Stimulated activated CD4-positive, alpha-beta T cell treated with anti-CD3 and anti-CD28 coated beads, Interleukin-12 subunit alpha, Interleukin-12 subunit beta, amount 100 ng/mL, for 24 hours (primary cell): ENCODE measurements at regions not wholly inside any gene's neighbourhood (a gene's known extent, or its start where the extent isn't known, plus 50 kb on each side); places are given as distances from the start of the nearest gene placed in this dataset.
"Not testable (repeated sequence)": the region's sequence is repeated elsewhere in the genome, so short reads cannot be mapped to it uniquely, and the experiment has no call there.

Experiments used
- DNase-seq, 2 experiments: peaks; one replicate each; pipeline ENCODE4 v3.0.0-alpha.2; 2020; ENCODE audit warnings: low read depth in 2 of 2

DNA sequence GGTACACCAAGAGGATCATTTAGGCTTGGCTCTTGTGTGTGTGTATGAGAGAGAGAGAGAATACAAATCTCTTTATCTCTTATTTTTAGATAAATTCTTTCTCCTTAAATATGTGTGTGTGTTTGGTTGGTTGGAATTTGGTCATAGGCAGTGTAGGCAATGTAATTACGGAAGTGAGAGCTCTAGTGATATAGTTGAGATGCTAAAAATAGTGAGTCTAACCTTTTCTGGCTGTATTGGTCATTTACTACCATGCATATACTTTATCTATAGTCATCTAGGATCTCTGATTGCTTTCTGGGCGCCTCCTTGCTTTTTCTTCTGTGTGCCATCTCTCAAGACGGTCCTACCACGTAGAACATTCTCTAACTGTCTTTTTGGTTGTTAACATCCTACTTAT lies 250.2 kb downstream of the NUF2 start:
- no peak for DNase-seq

DNA sequence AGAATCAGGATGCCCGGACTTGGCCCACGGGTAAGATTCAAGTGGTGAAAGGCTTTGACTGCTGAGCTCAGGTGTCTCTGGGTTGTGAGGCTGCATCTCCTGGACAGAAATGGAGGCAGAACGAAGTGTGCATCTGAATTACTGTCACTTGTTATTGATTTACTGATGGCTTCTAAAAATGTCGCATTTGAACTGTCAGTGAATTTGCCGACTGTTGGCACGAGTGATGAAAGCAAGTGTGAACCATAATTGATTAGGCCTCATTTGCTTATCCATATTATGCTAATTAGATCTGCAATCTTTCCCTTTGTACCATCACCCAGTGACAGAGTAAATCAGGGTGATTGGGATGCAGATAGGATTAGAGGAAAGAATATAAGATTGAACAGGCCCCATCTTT lies 252.4 kb downstream of the NUF2 start:
- DNase-seq: no peak

DNA sequence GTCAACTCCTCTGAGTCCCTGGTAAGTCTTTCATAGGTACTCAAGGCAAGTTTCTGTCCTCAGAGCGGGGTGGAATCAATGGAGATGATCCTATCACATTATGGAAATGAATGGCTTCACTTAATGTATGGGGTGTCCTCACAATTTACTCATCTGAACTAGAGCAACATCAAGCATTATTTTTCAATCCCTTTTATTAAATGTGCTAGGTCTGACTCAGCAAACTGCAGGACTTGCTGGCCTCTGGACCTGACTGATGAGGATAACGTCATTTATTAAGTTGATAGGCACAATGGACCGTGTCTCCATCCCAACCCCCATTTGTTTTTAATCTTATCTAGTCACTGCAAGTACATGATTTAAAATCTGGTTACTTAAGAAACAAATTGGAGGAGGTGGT lies 259.2 kb downstream of the NUF2 start:
- no peak for DNase-seq

DNA sequence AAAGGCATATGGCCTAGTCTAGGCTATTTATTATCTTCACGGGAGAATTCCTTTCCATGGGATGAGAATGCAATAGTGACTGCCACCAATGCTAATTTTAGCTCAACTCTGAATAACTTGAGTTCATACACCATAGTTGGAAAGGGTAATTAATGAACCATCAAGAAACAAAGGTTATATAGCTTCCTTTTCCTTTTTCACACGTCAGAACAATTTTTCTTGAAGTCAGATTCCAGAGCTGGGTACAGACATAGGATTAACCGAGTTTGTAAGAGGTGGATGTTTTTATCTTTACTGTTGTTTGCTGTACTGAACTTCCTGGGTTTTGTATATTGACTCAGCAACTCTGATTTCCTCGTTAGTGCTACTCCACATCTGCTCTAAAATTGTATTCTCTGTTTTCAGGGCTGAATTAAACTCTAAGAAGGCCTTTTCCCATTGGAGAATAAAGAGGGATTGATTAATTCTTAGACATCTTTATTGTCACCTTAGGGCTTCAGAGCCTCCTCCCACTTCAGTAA lies 262.0 kb downstream of the NUF2 start:
- DNase-seq: no peak

DNA sequence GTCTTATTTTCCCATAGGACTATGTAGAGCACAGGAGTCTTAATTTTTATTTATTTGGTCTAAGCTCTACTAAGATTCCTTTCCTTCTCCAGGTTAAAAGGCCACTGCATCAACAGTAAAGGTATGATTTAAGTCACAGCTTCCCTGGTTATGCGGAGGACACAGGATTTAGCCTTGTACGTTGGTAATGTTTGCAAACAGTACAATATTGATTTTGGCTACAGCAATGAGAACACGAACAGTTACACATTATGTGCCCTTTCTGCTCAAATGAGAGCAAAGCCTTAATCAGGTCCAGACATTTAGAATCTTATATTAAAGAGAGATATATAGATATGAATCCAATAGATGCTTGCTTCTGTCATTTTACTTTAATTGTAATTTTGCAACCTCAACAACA lies 264.0 kb downstream of the NUF2 start:
- no peak for DNase-seq

DNA sequence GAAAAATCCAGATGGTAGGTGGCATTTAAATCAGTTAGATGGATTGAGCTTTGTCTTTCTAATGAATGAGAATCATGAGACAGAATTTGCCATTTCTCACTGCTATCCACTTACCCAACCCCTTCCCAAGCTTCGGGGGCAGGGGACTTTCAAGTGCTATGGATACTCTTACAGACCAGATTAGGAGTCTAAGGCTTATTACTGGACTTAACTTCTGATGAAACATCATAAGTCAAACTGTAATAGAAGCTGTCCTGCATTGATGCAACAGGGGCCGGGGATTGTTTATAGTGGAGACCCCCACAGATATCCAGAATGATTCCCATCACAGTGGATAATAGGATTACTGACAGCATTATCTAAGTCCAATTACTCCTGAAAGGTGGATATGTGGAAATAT lies 267.0 kb downstream of the NUF2 start:
- no peak for DNase-seq

DNA sequence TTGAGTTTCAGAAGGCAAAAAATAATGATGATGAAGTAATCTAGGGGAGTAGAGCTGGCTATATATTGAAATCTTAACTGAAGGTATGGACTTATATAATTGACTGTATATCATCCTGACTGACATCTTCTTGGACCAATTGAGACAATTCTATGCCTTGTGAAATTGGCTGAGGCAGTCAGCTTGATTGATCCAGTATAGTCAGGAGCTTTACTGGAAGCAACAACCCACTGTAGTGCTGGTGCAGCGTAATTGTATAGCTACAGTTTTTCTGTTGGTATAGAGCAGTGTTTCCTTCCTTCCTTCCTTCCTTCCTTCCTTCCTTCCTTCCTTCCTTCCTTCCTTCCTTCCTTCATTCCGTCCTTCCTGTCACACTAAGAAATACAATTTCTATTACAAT lies 268.0 kb downstream of the NUF2 start:
- no peak for DNase-seq

DNA sequence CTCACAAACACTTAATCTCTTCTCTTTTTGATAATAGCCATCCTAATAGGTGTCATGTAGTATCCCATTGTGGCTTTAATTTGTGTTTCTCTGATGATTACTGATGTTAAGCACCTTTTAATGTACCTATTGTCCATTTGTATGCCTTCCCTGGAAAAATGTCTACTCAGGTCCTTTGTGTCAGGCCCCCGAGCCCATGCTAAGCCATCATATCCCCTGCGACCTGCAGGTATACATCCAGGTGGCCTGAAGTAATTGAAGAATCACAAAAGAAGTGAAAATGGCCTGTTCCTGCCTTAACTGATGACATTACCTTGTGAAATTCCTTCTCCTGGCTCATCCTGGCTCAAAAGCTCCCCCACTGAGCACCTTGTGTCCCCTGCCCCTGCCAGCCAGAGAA lies 269.4 kb downstream of the NUF2 start:
- not testable (repeated sequence) for DNase-seq

DNA sequence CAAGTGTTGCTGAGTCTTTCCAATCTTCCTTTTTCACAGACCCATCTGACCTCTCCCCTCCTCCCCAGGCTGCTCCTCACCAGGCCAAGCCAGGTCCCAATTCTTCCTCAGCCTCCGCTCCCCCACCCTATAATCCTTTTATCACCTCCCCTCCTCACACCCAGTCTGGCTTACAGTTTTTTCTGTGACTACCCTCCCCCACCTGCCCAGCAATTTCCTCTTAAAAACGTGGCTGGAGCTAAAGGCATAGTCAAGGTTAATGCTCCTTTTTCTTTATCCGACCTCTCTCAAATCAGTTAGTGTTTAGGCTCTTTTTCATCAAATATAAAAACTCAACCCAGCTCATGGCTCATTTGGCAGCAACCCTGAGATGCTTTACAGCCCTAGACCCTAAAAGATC lies 270.9 kb downstream of the NUF2 start:
- not testable (repeated sequence) for DNase-seq

DNA sequence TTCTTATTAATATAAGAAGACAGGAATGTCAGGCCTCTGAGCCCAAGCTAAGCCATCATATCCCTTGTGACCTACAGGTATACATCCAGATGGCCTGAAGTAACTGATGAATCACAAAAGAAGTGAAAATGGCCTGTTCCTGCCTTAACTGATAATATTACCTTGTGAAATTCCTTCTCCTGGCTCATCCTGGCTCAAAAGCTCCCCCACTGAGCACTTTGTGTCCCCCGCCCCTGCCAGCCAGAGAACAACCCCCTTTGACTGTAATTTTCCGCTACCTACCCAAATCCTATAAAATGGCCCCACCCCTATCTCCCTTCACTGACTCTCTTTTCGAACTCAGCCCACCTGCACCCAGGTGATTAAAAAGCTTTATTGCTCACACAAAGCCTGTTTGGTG lies 274.4 kb downstream of the NUF2 start:
- DNase-seq: not testable (repeated sequence)

DNA sequence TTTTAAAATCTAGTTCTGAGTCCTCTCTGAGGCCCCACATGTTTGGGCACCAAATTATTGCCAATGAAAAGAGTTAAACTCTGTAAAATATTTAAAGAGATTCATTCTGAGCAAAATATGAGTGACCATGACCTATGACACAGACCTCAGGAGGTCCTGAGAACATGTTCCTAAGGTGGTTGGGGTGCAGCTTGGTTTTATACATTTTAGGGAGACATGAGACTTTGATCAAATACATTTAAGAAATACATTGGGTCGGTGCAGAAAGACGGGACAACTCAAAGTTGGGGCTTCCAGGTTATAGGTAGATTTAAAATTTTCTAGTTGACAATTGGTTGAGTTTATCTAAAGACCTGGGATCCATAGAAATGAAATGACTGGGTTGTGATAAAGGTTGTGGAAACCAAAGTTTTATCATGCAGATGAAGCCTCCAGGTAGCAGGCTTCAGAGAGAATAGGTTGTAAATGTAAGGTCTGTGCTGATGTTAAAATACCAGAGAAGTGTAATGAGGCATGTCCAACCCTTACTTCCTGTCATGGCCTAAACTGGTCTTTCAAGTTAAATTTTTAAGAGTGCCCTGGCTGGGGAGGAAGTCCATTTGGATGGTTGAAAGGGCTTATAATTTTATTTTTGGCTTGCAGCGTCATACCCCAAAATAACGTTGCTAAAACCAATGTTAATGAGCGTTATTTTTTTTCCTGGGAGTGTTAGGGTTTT lies 274.9 kb downstream of the NUF2 start:
- no peak for DNase-seq

DNA sequence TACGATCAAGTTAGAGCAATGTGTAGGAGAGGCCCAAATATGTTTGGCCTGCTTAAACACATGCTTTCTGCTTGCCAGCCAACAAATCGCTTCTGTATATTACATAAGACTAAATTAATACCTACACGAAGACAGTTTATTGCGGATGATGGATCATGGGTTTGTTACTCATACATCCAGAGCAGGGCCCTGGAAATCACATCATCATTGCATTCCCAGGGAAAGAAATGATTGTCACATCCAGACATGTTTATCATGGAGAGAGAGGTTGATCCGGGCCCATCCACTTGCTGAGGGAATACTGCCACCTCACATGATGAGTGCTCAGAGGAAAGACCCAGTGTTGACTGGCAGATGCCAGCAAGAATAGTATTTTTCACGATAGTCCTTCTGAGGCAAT lies 282.6 kb downstream of the NUF2 start:
- no peak for DNase-seq

DNA sequence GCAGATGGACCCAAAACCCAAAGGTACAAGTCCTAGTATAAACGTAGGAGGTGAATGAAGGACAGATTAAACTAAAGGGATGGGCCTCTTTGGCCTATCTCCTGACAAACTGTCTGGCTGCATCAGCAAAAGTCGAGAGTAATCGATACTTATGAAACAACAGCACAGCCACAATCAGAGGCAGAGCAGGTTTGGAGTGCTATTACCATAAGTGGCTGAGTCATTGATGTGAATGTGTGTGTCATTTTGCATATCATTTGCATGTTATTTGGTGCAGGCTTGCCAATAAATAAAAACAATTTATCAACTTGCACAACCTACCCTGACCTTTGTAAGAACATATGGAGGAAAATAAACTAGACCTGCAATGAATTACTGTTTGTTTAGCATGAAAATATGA lies 283.1 kb downstream of the NUF2 start:
- no peak for DNase-seq

DNA sequence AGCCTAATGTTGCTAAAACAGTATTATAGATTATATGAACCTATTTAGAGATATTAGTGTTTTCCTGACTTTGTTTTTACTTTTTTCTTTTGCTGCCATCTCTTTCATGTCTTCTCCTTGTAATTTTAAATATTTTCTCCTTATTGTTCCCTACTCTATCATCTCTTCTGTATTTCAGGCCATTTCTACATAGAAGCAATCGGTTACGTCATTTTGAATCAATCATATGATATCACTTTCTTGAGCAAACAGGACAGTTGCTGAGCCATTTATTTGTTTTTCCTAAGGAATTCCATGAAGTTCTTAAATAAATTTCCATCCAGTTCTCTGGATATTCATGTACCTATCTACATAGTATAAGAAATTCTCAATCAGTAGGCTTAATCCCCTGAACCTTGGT lies 287.2 kb downstream of the NUF2 start:
- no peak for DNase-seq

DNA sequence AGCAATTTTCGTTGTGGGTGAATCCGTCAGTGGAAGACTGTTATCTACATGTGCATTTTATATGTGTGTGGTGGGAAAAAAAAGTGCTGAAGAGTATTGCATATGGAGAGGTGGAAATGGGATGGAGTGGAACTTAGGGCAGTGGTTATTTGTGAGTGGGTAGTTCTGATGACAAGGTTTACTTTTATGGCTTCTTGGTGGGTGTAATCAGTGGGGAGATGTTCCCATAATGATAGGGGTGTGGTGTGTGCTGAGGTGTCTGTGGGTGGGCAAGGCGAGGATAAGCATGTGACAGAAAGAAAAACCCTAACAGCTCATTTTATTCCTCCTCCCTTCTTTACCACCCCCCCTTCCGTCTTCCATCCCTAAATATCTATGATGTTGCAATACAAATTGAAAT lies 288.1 kb downstream of the NUF2 start:
- no peak for DNase-seq

DNA sequence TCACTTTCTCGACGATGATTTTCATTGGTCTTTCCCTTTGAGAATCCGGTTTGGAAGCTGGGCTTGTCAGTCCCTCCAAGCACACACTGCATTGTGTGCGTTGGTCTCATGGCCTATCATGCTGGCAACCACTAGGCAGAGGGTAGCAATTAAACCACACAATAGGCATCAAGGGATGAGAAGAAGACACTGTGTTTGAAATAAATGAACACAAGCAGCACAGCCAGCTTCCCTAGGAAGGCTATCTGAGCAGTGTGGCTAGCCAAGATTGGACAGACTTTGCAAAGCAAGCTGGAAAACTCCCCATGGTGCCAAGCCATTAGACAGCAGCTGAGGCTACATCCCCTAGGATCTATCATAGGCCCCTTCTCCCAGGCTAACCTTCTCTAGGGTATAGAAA lies 288.7 kb downstream of the NUF2 start:
- DNase-seq: no peak

DNA sequence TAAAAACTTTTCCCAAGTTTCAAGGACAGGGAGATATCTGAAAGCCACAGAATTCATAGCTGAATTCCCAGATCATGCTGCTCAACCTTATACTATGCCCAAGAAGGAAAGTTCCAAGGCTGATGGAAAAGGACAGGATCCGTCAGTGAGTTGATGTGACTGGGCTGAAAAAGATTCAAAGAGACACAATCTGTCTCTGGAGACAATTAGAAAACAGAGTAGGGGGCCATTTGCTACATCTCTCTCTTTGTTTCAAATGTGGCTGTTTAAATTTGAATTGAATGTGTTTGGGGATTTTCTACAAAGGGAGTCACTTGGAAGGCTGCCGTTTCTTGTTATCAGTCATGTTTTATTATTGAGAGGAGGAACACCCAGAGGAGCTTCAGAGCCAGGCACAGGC lies 292.6 kb downstream of the NUF2 start:
- DNase-seq: no peak

DNA sequence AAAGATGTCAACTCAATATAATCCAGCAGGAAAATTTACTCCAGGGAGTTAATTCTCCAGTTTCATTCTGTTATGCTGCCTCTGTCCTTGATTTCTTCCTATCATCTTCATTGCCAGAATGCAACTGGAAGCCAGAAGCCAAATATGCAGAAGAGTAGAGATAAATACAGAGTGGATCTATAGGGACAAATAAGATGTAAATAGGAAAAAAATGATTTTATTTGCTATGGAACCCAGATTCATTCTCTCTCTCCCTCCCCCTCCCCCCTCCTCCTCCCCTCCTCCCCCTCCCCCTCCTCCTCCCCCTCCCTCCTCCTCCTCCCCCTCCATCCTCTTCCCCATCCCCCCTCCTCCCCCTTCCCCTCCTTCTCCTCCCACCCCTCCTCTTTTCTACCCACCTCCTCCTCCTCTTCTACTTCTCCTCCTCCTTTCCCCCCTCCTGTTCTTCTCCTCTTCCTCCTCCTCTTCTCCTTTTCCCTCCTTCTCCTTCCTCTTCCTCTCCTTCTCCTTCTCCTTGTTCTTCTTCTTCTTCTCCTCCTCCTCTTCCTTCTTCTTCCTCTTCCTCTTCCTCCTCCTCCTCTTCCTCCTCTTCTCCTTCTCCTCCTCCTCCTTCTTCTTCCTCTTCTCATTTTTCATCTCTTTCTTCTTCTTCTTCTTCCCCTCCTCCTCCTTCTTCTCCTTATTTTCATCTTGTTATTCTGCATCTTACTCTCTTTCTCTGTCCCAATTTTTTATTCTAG lies 306.4 kb downstream of the NUF2 start:
- DNase-seq: no peak

DNA sequence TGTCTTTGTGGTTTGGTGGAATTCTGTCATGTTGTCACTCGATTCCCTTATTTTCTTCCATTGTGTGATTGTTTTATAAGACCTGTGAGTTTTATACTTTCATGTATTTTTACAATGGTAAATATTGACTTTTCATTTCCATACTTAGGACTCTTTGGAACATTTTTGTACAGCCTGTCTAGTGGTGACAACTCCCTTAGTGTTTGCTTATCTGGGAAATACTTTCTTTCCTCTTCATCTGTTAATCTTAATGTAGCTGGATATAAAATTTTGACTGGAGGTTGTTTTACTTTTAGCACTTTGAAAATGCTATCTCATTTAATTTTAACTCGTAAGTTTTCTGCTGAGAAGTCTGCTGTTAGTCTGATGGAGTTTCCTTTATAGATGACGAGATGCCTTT lies 310.5 kb downstream of the NUF2 start:
- DNase-seq: no peak

DNA sequence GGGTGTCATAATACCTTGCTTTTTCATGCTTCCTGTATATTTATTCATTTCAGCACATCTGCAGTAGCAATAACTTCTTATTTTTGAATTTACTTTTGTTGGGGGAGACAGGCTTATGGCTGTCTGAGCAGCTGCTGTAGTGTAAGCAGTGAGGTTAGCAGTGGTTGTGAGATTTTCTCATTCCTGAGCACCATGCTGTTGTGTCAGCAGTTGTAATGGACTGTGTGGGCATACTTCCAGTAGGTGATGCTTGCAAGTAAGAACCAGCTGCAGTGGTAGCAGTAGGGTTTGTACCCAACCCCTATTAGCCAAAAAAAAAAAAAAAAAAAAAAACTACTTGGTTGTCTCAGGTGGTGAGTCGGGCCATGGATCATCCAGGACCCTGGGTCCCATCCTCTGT lies 311.6 kb downstream of the NUF2 start:
- DNase-seq: no peak

DNA sequence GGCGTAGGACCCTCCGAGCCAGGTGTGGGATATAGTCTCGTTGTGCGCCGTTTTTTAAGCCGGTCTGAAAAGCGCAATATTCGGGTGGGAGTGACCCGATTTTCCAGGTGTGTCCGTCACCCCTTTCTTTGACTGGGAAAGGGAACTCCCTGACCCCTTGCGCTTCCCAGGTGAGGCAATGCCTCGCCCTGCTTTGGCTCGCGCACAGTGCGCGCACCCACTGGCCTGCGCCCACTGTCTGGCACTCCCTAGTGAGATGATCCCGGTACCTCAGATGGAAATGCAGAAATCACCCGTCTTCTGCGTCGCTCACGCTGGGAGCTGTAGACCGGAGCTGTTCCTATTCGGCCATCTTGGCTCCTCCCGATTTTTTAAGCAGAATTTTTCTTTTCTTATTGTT lies 323.9 kb downstream of the NUF2 start:
- not testable (repeated sequence) for DNase-seq

DNA sequence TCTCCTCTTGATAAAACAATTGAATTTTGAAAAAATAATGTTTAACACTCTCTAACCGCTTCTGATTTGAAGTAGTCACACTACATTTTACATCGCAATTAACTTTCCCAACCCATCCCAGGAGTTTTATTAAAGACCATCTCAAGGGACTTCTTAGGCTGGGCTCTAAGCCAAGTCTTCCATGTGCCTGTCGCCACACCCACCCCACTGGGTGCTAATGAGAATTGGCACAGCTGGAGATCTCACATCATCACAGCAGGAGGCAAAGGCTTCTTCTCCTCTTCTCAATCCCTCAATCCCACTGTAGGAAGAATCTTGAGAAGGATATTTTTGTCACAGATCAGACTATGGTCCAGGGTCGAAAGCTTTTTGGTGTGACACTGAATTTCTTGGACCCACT lies 328.9 kb downstream of the NUF2 start:
- no peak for DNase-seq

DNA sequence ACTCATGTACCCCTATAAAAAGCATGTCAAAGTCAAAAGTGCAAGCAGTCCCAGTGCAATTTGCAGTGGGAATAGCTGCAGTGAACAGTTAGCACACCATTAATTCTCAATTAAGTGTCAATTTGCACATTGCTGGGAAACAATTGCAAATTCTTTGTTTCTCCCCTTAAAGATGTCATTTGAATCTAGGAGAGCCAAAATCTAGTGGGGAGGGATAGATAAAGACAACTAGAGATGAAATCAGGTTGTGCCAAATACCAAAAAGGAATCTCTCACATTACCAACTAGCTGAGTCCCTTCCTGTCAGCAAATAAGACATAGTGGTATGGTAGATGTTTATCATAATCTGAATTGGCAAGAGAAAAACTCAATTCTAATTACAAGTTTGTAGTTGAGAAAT lies 330.7 kb downstream of the NUF2 start:
- DNase-seq: no peak
